Activated CD8-positive, alpha-beta memory T cell treated with anti-CD3 and anti-CD28 coated beads, Interleukin-2, amount 10 ng/mL, durations not matched to agents 7 days and 5 days (primary cell): ENCODE measurements at regions not wholly inside any gene's neighbourhood (a gene's known extent, or its start where the extent isn't known, plus 50 kb on each side); places are given as distances from the start of the nearest gene placed in this dataset.

Experiments used
- ATAC-seq: fragments of 150-1000 bp; cut with Tn5 transposase; one replicate; pipeline ENCODE4 v1.10.0; 2021; ENCODE audit warnings: moderate library complexity
- CTCF ChIA-PET: fragments of 350-600 bp; sonication (Branson Sonifier 250); formaldehyde crosslinking; loops from one replicate; lab custom pipeline; 2021; ENCODE audit warnings: antibody characterized with exemption; lab: Charles Lee
- DNase-seq: peaks from one replicate; pipeline ENCODE4 v3.0.0-alpha.2; 2020
- H3K27ac Mint-ChIP-seq: one replicate; pipeline ENCODE4 v1.8.0; 2021; ENCODE audit warnings: mild to moderate bottlenecking, mixed read lengths
- H3K27me3 Mint-ChIP-seq: one replicate; pipeline ENCODE4 v1.8.0; 2021; ENCODE audit warnings: mixed read lengths
- H3K36me3 Mint-ChIP-seq: one replicate; pipeline ENCODE4 v1.8.0; 2021; ENCODE audit warnings: mild to moderate bottlenecking, mixed read lengths
- H3K4me1 Mint-ChIP-seq: one replicate; pipeline ENCODE4 v1.8.0; 2021; ENCODE audit warnings: mixed read lengths
- H3K4me3 Mint-ChIP-seq: one replicate; pipeline ENCODE4 v1.8.0; 2021; ENCODE audit warnings: mild to moderate bottlenecking, moderate library complexity, mixed read lengths
- H3K9me3 Mint-ChIP-seq: one replicate; pipeline ENCODE4 v1.8.0; 2022; ENCODE audit warnings: low read depth, mixed read lengths

DNA sequence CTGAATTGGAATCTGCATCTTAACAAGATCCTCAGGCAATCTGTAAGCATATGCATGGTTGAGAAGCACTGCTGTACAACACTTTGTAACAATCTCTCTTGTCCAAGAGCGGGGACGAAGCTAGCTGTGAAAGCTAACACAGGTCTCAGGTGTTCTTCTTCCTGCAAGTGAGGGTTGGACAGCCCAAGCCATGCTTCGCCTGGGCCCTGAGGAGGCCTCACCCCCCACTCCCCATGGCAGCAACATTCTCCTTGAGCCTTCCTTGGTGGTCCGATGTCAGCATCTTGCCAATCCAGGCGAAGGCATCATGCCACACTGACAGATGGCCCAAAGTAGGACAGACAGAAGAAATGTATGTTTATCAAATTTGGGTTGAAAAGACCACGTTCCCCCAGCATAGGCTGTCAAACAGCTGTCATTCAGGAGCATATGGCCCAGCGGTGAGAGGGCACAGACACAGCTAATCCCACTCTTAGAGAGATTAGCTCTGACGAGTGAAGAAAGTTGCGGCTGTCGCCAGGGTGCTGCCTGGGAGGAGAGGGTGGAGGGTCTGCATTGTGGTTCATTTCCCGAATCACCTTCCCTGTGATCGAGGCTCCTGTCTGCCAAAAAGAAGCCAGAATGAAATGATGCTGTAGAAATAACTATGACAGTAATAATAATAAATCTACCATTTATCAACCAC is 344.7 kb downstream of the MYCN start:
- Mint-ChIP-seq H3K27me3 (no peaks in the 10 kb centered on the region), H3K9me3 (no peaks in the 10 kb centered on the region), H3K4me3 (no peak overlapping the region), H3K36me3 (no peaks in the 10 kb centered on the region), H3K4me1 (no peaks in the 10 kb centered on the region), H3K27ac (no peak overlapping the region)
- DNase-seq = no peak
- ATAC-seq = no peak
- CTCF ChIA-PET = no interaction called here

DNA sequence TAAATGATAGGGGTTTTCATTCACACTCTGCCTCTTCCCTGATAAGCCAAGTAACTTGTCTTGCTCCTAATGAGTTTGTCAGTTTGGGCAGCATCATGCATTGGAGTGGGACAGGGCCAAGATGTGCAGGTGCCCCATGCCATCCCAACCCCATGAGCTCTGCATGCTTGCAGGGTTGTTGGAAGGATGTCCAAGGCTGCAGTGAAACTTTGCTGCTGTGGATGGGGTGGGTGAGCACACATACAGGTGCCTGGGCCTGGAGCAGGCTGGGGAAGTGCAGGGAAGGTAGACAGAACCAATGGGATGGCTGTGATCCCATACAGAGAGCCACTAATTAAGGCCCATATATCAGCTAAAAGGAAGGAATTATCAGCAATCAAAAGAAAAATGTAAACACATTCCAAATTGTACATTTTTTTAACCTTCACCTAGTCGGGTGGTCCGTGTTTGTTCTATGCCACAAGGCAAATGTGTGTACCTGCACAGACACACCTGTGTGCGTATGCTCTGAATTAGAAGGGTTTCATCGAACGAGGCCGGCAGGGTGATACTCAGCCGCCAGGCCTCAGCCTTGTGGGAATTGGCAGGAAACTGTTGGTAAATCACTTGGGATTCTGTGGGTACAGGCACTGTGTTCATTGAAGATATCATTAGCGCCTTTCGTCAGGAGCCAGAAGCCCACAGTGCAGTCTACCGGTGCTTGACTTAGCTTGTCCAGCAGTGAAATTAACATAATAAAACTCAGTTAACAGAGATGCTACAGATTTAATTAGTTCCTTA is 342.9 kb downstream of the MYCN start:
- Mint-ChIP-seq H3K4me1 (no peaks in the 10 kb centered on the region), H3K27me3 (no peaks in the 10 kb centered on the region), H3K27ac (no peak overlapping the region), H3K9me3 (peaks cover 1% of the 10 kb centered on the region), H3K36me3 (no peaks in the 10 kb centered on the region), H3K4me3 (no peak overlapping the region)
- DNase-seq (no peak), ATAC-seq (no peak)
- CTCF ChIA-PET = no interaction called here

GRCh38 chr2:16282511-16282910 is 342.2 kb downstream of the MYCN start:
- peaks cover 3% of the 10 kb centered on the region for H3K9me3 Mint-ChIP-seq
- H3K4me3 Mint-ChIP-seq = no peak overlapping the region
- H3K27me3 Mint-ChIP-seq = no peaks in the 10 kb centered on the region
- no peaks in the 10 kb centered on the region for H3K4me1 Mint-ChIP-seq
- no peak for DNase-seq
- no peak overlapping the region for H3K27ac Mint-ChIP-seq
- ATAC-seq = no peak
- CTCF ChIA-PET = interaction anchor here (1.6 kb wide), 1 partner anchor 27 kb away, joined by 4 read pairs; no protein-coding TSS in a partner anchor
- no peaks in the 10 kb centered on the region for H3K36me3 Mint-ChIP-seq

GRCh38 chr2:16281451-16282335 is 341.3 kb downstream of the MYCN start:
- H3K9me3 Mint-ChIP-seq = peaks cover 3% of the 10 kb centered on the region
- H3K4me1 Mint-ChIP-seq = no peaks in the 10 kb centered on the region
- no peak for ATAC-seq
- H3K4me3 Mint-ChIP-seq = no peak overlapping the region
- no peak for DNase-seq
- CTCF ChIA-PET = interaction anchor here (1.6 kb wide), 1 partner anchor 28 kb away, joined by 4 read pairs; no protein-coding TSS in a partner anchor
- no peaks in the 10 kb centered on the region for H3K36me3 Mint-ChIP-seq
- H3K27me3 Mint-ChIP-seq = no peaks in the 10 kb centered on the region
- no peak overlapping the region for H3K27ac Mint-ChIP-seq

DNA sequence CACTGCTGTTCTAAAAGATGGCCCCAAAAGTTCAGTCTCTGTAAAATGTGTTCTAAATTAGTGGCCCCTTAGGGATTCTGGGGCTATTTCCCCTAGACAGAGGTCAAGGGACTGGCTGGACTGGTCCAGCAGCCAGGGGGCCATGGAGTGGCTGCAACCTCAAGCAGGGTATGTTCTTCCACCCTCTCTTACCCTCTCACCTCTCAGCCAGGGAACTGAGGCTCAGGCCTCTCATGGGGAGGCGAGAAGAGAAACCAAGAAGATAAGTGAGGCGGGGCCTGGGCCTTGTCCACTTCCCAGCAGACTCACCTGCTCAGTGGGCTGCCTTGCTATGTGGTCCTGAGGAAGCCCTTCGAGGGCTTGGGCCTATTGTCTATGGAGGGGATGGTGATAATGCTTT is 339.7 kb downstream of the MYCN start:
- H3K27me3 Mint-ChIP-seq = no peaks in the 10 kb centered on the region
- ATAC-seq = no peak
- peaks cover 3% of the 10 kb centered on the region for H3K9me3 Mint-ChIP-seq
- H3K36me3 Mint-ChIP-seq = no peaks in the 10 kb centered on the region
- H3K27ac Mint-ChIP-seq = no peak overlapping the region
- CTCF ChIA-PET = no interaction called here
- DNase-seq = no peak
- no peaks in the 10 kb centered on the region for H3K4me1 Mint-ChIP-seq
- no peak overlapping the region for H3K4me3 Mint-ChIP-seq

DNA sequence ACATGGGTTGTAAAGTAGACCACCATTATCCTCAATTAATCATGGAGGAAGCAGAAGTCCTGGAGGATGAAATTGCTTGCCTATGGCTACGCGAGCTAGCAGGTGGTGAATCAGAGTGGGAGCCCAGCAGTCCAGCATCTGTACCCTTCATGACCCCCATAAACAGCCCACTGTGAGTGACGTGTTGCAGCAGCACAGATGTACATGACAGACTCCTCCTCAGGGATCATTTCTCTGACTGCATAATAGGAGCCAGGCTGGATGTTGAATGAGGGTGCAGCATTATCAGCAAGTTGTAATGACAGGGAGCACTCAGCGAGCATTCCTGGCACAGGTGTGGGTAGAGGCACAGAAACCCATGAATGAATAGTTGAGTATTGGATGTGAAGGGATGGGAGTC is 339.3 kb downstream of the MYCN start:
- H3K4me1 Mint-ChIP-seq = no peaks in the 10 kb centered on the region
- H3K4me3 Mint-ChIP-seq = no peak overlapping the region
- DNase-seq (no peak), ATAC-seq (no peak)
- H3K9me3 Mint-ChIP-seq = peaks cover 3% of the 10 kb centered on the region
- no peaks in the 10 kb centered on the region for H3K27me3 Mint-ChIP-seq
- CTCF ChIA-PET = no interaction called here
- H3K36me3 Mint-ChIP-seq = no peaks in the 10 kb centered on the region
- H3K27ac Mint-ChIP-seq = no peak overlapping the region

DNA sequence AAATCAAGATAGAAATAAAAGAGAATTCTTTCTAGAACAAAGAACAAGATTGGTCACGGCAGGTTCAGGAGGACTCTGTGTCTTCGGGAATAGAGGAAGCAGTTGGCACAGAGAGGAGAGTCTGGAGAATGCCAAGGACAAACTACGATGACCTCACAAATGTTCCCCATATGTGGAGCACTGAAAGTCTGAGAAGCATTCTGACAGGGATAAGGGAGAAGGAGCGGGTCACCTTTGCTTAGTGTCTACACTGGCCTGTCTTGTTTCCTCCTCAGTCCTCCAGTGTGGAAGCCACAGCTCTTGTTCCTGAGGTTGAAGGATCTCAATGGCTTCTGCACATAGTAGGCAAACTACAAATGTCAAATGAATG is 338.8 kb downstream of the MYCN start:
- DNase-seq (no peak), ATAC-seq (no peak)
- H3K9me3 Mint-ChIP-seq = peaks cover 3% of the 10 kb centered on the region
- H3K27ac Mint-ChIP-seq = no peak overlapping the region
- CTCF ChIA-PET = no interaction called here
- no peaks in the 10 kb centered on the region for H3K4me1 Mint-ChIP-seq
- no peak overlapping the region for H3K4me3 Mint-ChIP-seq
- no peaks in the 10 kb centered on the region for H3K27me3 Mint-ChIP-seq
- no peaks in the 10 kb centered on the region for H3K36me3 Mint-ChIP-seq

- Mint-ChIP-seq H3K9me3 (peaks cover 3% of the 10 kb centered on the region), H3K27me3 (no peaks in the 10 kb centered on the region), H3K4me1 (no peaks in the 10 kb centered on the region), H3K27ac (no peak overlapping the region), H3K4me3 (no peak overlapping the region), H3K36me3 (no peaks in the 10 kb centered on the region)
- CTCF ChIA-PET = no interaction called here
- ATAC-seq (no peak), DNase-seq (no peak)
These were observed 338.3 kb downstream of the MYCN start for GRCh38 chr2:16278421-16279200.

DNA sequence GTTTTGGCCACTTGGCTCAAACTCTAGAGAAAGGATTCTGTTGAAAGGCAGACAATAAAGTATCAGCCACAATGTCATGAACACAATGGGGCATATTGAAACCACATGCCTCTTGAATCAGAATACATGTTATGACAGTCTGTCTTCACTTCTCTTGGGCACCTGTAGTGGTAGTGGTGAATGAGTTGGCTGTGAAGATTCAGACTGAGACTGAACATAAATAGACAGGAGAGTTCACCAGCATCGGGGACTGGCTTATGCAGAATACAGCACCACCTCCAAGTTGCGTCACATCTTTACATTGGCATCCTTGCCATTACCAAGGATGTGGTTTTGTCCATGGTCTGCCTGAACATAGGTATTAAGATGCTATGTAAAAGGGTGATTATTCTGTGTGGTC is 336.8 kb downstream of the MYCN start:
- Mint-ChIP-seq H3K9me3 (peaks cover 4% of the 10 kb centered on the region), H3K27ac (no peak overlapping the region), H3K4me1 (no peaks in the 10 kb centered on the region), H3K27me3 (no peaks in the 10 kb centered on the region), H3K4me3 (no peak overlapping the region), H3K36me3 (no peaks in the 10 kb centered on the region)
- DNase-seq (no peak), ATAC-seq (no peak)
- CTCF ChIA-PET = no interaction called here

DNA sequence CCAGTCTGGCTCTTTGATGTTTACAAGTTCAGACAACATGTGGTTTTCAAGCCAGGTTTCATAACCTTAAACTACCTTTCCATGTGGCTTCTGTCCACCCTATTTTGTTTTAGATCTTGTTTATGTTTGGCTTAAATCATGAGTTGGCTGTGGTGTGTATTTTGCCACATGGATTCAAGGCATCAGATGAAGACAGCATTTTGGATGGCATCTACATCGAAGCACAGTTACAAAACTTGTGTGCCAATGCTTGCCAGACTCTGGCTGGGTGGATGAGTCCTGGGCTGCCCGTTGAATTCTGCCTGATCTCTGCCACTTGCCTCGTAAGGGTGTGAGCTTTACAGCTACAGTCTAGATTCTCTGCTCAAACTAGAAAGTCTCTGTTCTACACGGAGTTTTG is 335.3 kb downstream of the MYCN start:
- Mint-ChIP-seq H3K36me3 (no peaks in the 10 kb centered on the region), H3K27me3 (no peaks in the 10 kb centered on the region), H3K4me1 (no peaks in the 10 kb centered on the region), H3K27ac (no peak overlapping the region), H3K4me3 (no peak overlapping the region), H3K9me3 (peaks cover 4% of the 10 kb centered on the region)
- DNase-seq (no peak), ATAC-seq (no peak)
- CTCF ChIA-PET = no interaction called here

DNA sequence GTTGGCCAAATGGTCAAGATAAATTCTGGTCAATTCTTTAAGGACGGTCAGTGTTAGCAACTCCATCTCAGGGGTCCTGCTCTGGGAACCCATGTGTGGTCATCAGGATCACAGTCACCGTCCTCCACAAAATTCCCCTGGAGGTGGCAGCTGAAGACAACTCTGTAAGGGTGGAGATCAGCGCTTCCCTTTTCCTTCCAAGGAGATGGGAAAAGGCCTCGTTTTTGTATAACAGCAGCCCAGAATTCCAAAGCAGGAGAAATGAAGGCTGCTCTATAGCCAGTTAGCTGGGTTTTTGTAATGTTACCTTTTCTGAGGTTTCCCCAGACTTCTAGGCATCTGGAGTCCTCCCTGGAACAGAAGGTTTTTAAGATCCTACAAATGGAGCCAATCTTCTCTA is 334.8 kb downstream of the MYCN start:
- CTCF ChIA-PET = no interaction called here

GRCh38 chr2:16273111-16273510 is 332.8 kb downstream of the MYCN start:
- Mint-ChIP-seq H3K27ac (no peak overlapping the region), H3K4me3 (no peak overlapping the region), H3K36me3 (no peaks in the 10 kb centered on the region), H3K9me3 (peaks cover 2% of the 10 kb centered on the region), H3K4me1 (no peaks in the 10 kb centered on the region), H3K27me3 (no peaks in the 10 kb centered on the region)
- ATAC-seq (no peak), DNase-seq (no peak)
- CTCF ChIA-PET = no interaction called here

More for the DNA sequence above, 334.8 kb downstream of the MYCN start:
- Mint-ChIP-seq H3K36me3 (no peaks in the 10 kb centered on the region), H3K9me3 (peaks cover 4% of the 10 kb centered on the region), H3K27ac (no peak overlapping the region), H3K27me3 (no peaks in the 10 kb centered on the region), H3K4me3 (no peak overlapping the region), H3K4me1 (no peaks in the 10 kb centered on the region)
- DNase-seq (no peak), ATAC-seq (no peak)
